K562 (cell line): ENCODE measurements at regions not wholly inside any gene's neighbourhood (a gene's known extent, or its start where the extent isn't known, plus 50 kb on each side); places are given as distances from the start of the nearest gene placed in this dataset.

ENCODE experiments used
- ETS1 ChIP-seq: conservative IDR thresholded peaks from 2 replicates; pipeline ENCODE4 v1.6.1; 2011; ENCODE audit warnings: low read depth, mild to moderate bottlenecking, low read length; ENCODE audit not compliant: control insufficient read depth
- RFX5 ChIP-seq: IDR thresholded peaks from 2 replicates; pipeline ENCODE4 v1.6.1; 2011; ENCODE audit warnings: low read depth, mild to moderate bottlenecking, improper control_type of control experiment, low read length
- SMARCA5 ChIP-seq: fragments of 450-650 bp; IDR thresholded peaks from 2 replicates; pipeline ENCODE4 v1.6.1; 2016
- TEAD1 ChIP-seq, 2 experiments: fragments of 450-650 bp in 1 of 2; sonication (generic) in 1 of 2; formaldehyde crosslinking; IDR thresholded peaks; 2 replicates each; pipeline versions ENCODE4 v1.4.0 to v1.8.0; 2020 to 2022; ENCODE audit warnings: mild to moderate bottlenecking in 2 of 2, missing genetic modification reagents in 1 of 2
- TOE1 ChIP-seq, 2 experiments: fragments of 450-650 bp in 1 of 2; sonication (generic) in 1 of 2; formaldehyde crosslinking in 1 of 2; IDR thresholded peaks; 2 replicates each; pipeline versions ENCODE4 v1.7.1 to v1.8.0; 2016 to 2022; ENCODE audit warnings: borderline replicate concordance in 2 of 2, mild to moderate bottlenecking in 2 of 2, antibody characterized with exemption in 1 of 2, inconsistent platforms in 1 of 2, low read depth in 1 of 2, missing genetic modification reagents in 1 of 2, moderate library complexity in 1 of 2
- TSC22D4 ChIP-seq: fragments of 450-650 bp; IDR thresholded peaks from 2 replicates; pipeline ENCODE4 v1.6.1; 2016; ENCODE audit warnings: missing genetic modification characterization, missing biosample characterization, control low read depth
- ZNF717 ChIP-seq: fragments of 250-450 bp; sonication (Bioruptor Pico); IDR thresholded peaks from 2 replicates; pipeline ENCODE4 v1.5.0; 2021
- TF ChIP-seq, protein P1 (sequence below): fragments of 250-450 bp; sonication (Bioruptor Pico); IDR thresholded peaks from 2 replicates; pipeline ENCODE4 v1.8.0; 2021; ENCODE audit warnings: moderate library complexity, mild to moderate bottlenecking, inconsistent platforms
- TF ChIP-seq, protein P2 (sequence below): fragments of 450-650 bp; formaldehyde crosslinking; IDR thresholded peaks from 2 replicates; pipeline ENCODE4 v1.4.0; 2020; ENCODE audit warnings: mild to moderate bottlenecking, moderate library complexity

DNA sequence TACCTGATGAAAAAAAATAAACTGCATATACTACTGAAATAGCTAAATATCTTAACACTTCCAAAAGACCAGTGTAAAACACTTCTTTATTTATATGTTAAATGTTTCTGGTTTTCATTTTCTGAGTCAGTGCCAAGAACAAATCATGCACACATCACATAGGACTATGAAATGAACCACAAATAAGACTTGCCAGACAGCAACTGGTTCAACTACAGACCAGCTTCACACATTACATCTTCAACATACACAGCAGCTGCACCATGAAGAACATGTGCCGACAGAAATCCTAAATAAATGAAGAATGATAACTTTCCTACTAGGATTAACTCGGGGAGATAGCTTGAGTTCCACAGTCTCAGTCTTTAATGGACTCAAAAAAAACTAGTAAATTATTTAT is 168.3 kb upstream of the STXBP5 start (continued):
- TF ChIP-seq, protein P1, sequence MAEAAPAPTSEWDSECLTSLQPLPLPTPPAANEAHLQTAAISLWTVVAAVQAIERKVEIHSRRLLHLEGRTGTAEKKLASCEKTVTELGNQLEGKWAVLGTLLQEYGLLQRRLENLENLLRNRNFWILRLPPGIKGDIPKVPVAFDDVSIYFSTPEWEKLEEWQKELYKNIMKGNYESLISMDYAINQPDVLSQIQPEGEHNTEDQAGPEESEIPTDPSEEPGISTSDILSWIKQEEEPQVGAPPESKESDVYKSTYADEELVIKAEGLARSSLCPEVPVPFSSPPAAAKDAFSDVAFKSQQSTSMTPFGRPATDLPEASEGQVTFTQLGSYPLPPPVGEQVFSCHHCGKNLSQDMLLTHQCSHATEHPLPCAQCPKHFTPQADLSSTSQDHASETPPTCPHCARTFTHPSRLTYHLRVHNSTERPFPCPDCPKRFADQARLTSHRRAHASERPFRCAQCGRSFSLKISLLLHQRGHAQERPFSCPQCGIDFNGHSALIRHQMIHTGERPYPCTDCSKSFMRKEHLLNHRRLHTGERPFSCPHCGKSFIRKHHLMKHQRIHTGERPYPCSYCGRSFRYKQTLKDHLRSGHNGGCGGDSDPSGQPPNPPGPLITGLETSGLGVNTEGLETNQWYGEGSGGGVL (CRISPR knock-in tag) = no peak
- TF ChIP-seq RFX5 (no peak), ZNF717 (CRISPR knock-in tag) (no peak), TOE1 (IDR thresholded peaks at IDR 0.05; ENCODE audit: borderline replicate concordance) (no peak), TOE1 (CRISPR knock-in tag; IDR thresholded peaks at IDR 0.05; ENCODE audit: borderline replicate concordance, low read depth) (no peak), TSC22D4 (tag) (no peak), TEAD1 (CRISPR knock-in tag; IDR thresholded peaks at IDR 0.05) (no peak), ETS1 (no peak), SMARCA5 (no peak)
- TF ChIP-seq, protein P2, sequence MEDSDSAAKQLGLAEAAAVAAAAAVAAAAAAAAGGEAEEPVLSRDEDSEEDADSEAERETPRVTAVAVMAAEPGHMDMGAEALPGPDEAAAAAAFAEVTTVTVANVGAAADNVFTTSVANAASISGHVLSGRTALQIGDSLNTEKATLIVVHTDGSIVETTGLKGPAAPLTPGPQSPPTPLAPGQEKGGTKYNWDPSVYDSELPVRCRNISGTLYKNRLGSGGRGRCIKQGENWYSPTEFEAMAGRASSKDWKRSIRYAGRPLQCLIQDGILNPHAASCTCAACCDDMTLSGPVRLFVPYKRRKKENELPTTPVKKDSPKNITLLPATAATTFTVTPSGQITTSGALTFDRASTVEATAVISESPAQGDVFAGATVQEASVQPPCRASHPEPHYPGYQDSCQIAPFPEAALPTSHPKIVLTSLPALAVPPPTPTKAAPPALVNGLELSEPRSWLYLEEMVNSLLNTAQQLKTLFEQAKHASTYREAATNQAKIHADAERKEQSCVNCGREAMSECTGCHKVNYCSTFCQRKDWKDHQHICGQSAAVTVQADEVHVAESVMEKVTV (CRISPR knock-in tag) = no peak
